ENCODE measurements at regions not wholly inside any gene's neighbourhood (a gene's known extent, or its start where the extent isn't known, plus 50 kb on each side); places are given as distances from the start of the nearest gene placed in this dataset.

- 88% methylated on average over 2 of the region's 2 CpGs; no CpG with 5 or more reads in 1 of the 2 experiments for WGBS, 2 experiments (ENCODE audit: extremely low coverage in 1 of 2, insufficient coverage in 1 of 2, insufficient read length in 1 of 2, insufficient replicate concordance in 2 of 2, low coverage in 1 of 2, low lambda C conversion rate in 2 of 2, missing lambda C conversion rate in 1 of 2)
- CTCF ChIA-PET (ENCODE audit: partially characterized antibody) = interaction anchor here (0.8 kb wide), 1 partner anchor 38 kb away, joined by 3 read pairs; no protein-coding TSS in a partner anchor
- no peak overlapping the region for H3K27ac ChIP-seq (ENCODE audit: low read depth, low read length)
Observed at GRCh38 chr9:32161720-32162119, 222.7 kb upstream of the ACO1 start.

More at GRCh38 chr9:32161720-32162119, 222.7 kb upstream of the ACO1 start:
- H3K4ac ChIP-seq (replicated peaks; ENCODE audit: insufficient read length, low read depth, low read length) = no peak overlapping the region
- H3K36me3 ChIP-seq (ENCODE audit: control insufficient read depth in 2 of 4, insufficient read depth in 4 of 4, low read length in 3 of 4) = no peaks in the 10 kb centered on the region
- no peaks in the 10 kb centered on the region for H3K79me1 ChIP-seq (ENCODE audit: low read depth, low read length)
- no peak for DNase-seq (ENCODE audit: low read depth in 1 of 2, low spot score in 2 of 2)
- POLR2A ChIA-PET (ENCODE audit: partially characterized antibody) = interaction anchor here (0.6 kb wide), 1 partner anchor 318 kb away, joined by 3 read pairs; no protein-coding TSS in a partner anchor
- H2BK15ac ChIP-seq (ENCODE audit: low read length) = no peak overlapping the region
- no peaks in the 10 kb centered on the region for H3K4me1 ChIP-seq (replicated peaks in 1 of 4; ENCODE audit: control insufficient read depth in 3 of 4, insufficient read depth in 4 of 4, low read length in 3 of 4)
- H4K8ac ChIP-seq (ENCODE audit: extremely low read depth, insufficient read depth, low read length) = no peak overlapping the region
- H2BK120ac ChIP-seq (replicated peaks; ENCODE audit: low read depth, low read length) = no peak overlapping the region
- no peak overlapping the region for H3K23ac ChIP-seq (ENCODE audit: insufficient read length)
- no peak overlapping the region for H4K5ac ChIP-seq (ENCODE audit: insufficient read length, low read depth, low read length)
- no peak overlapping the region for H3K9ac ChIP-seq (replicated peaks in 1 of 4; ENCODE audit: extremely low read depth in 1 of 4, low read depth in 3 of 4, low read length in 3 of 4)
- no peak overlapping the region for H3K4me2 ChIP-seq (ENCODE audit: insufficient read depth in 1 of 2, low read depth in 2 of 2, low read length in 2 of 2)
- H3K79me2 ChIP-seq (ENCODE audit: control insufficient read depth in 1 of 2, insufficient read depth in 2 of 2, low read length in 2 of 2) = no peaks in the 10 kb centered on the region
- no peaks in the 10 kb centered on the region for H4K20me1 ChIP-seq (replicated peaks in 1 of 2; ENCODE audit: control insufficient read depth in 1 of 2, insufficient read depth in 2 of 2, low read length in 2 of 2)
- H2BK5ac ChIP-seq (ENCODE audit: low read depth, low read length) = no peak overlapping the region
- no peaks in the 10 kb centered on the region for H3K9me3 ChIP-seq (ENCODE audit: insufficient read depth in 2 of 2, low read depth in 1 of 2, low read length in 1 of 2)
- TF ChIP-seq SP1 (IDR thresholded peaks at IDR 0.05; ENCODE audit: low read depth, low read length) = no peak
- no peak for TF ChIP-seq KDM4A (IDR thresholded peaks at IDR 0.05; ENCODE audit: low read depth, low read length, severe bottlenecking)
- no peak for TF ChIP-seq TBP (IDR thresholded peaks at IDR 0.05; ENCODE audit: low read depth, low read length)
- TF ChIP-seq TEAD4 (IDR thresholded peaks at IDR 0.05; ENCODE audit: low read depth, low read length) = no peak
- TF ChIP-seq BRCA1 (IDR thresholded peaks at IDR 0.05; ENCODE audit: low read depth, low read length) = no peak
- TF ChIP-seq FOSL1 (IDR thresholded peaks at IDR 0.05; ENCODE audit: insufficient read depth, low read depth, low read length) = no peak
- no peak for TF ChIP-seq SAP30 (IDR thresholded peaks at IDR 0.05; ENCODE audit: insufficient read depth, insufficient replicate concordance, low read length)
- no peak for TF ChIP-seq RNF2 (IDR thresholded peaks at IDR 0.05; ENCODE audit: borderline replicate concordance, low read depth, low read length, missing control alignments, poor library complexity, severe bottlenecking)
- TF ChIP-seq MAX (IDR thresholded peaks at IDR 0.05) = no peak
- no peak overlapping the region for H3K4me3 ChIP-seq (ENCODE audit: extremely low read depth in 1 of 4, insufficient read depth in 2 of 4, low read depth in 3 of 4, low read length in 4 of 4)
- H3K18ac ChIP-seq (ENCODE audit: extremely low read depth, low read length) = no peak overlapping the region
- H3K14ac ChIP-seq (ENCODE audit: insufficient read length) = no peak overlapping the region
- no peak overlapping the region for H4K91ac ChIP-seq (replicated peaks; ENCODE audit: insufficient read length, low read length)
- H2AFZ ChIP-seq (ENCODE audit: low read length) = 0 out of 2 replicates have a peak overlapping the region, but pooled peaks have one; percentile 30
- H3K27me3 ChIP-seq (replicated peaks in 1 of 4; ENCODE audit: control insufficient read depth in 3 of 4, extremely low read depth in 1 of 4, insufficient read depth in 3 of 4, low read length in 3 of 4) = no peaks in the 10 kb centered on the region
- no peaks in the 10 kb centered on the region for H3K23me2 ChIP-seq (ENCODE audit: low read depth, low read length)
- H2BK20ac ChIP-seq (ENCODE audit: low read length) = no peak overlapping the region
- H2BK12ac ChIP-seq (ENCODE audit: low read depth, low read length) = no peak overlapping the region
- H3K56ac ChIP-seq (replicated peaks; ENCODE audit: insufficient read length, low read depth, low read length) = no peak overlapping the region
- no peak for FAIRE-seq
- H2AK5ac ChIP-seq (ENCODE audit: low read depth, low read length) = no peak overlapping the region
